Fibroblast of lung (primary cell): ENCODE measurements at regions not wholly inside any gene's neighbourhood (a gene's known extent, or its start where the extent isn't known, plus 50 kb on each side); places are given as distances from the start of the nearest gene placed in this dataset.

ENCODE experiments used
- DNase-seq, 2 donors: peaks; one replicate each; pipeline versions ENCODE4 v3.0.0 to v3.0.0-alpha.2; 2010; ENCODE audit warnings: low read depth in 2 of 2
- H2AFZ ChIP-seq: 2 replicates; pipeline ENCODE4 v1.5.1; 2012; ENCODE audit warnings: low read length, control low read depth, inconsistent platforms
- H3K27ac ChIP-seq: 2 replicates; pipeline ENCODE4 v1.5.1; 2011; ENCODE audit warnings: low read length, control low read depth; ENCODE audit not compliant: insufficient read depth
- H3K27me3 ChIP-seq: 2 replicates; pipeline ENCODE4 v1.5.1; 2011; ENCODE audit warnings: mild to moderate bottlenecking, low read length; ENCODE audit not compliant: control insufficient read depth, insufficient read depth
- H3K36me3 ChIP-seq: 2 replicates; pipeline ENCODE4 v1.5.1; 2011; ENCODE audit warnings: low read length; ENCODE audit not compliant: control insufficient read depth, insufficient read depth
- H3K4me1 ChIP-seq: 2 replicates; pipeline ENCODE4 v1.5.1; 2011; ENCODE audit warnings: low read length; ENCODE audit not compliant: control insufficient read depth, insufficient read depth; ENCODE audit errors: extremely low read depth
- H3K4me2 ChIP-seq: 2 replicates; pipeline ENCODE4 v1.5.1; 2011; ENCODE audit warnings: low read length, control low read depth; ENCODE audit not compliant: insufficient read depth; ENCODE audit errors: extremely low read depth
- H3K4me3 ChIP-seq, 4 experiments: fragments of 200-600 bp in 1 of 4; sonication (generic) in 1 of 4; replicated peaks in 1 of 4; 2 replicates each; pipeline ENCODE4 v1.5.1; 2011 to 2016; ENCODE audit warnings: low read length in 4 of 4, low read depth in 3 of 4, mild to moderate bottlenecking in 3 of 4, control low read depth in 2 of 4, inconsistent platforms in 1 of 4, mixed read lengths in 1 of 4; ENCODE audit not compliant: insufficient read depth in 1 of 4; ENCODE audit errors: control extremely low read depth in 1 of 4
- H3K79me2 ChIP-seq: 2 replicates; pipeline ENCODE4 v1.5.1; 2012; ENCODE audit warnings: mild to moderate bottlenecking, low read length, inconsistent platforms; ENCODE audit not compliant: control insufficient read depth, insufficient read depth
- H3K9ac ChIP-seq: 2 replicates; pipeline ENCODE4 v1.5.1; 2011; ENCODE audit warnings: mild to moderate bottlenecking, low read length, control low read depth; ENCODE audit not compliant: insufficient read depth
- H3K9me3 ChIP-seq: 2 replicates; pipeline ENCODE4 v1.5.1; 2012; ENCODE audit warnings: low read depth, low read length; ENCODE audit not compliant: control insufficient read depth, insufficient read depth
- H4K20me1 ChIP-seq: 2 replicates; pipeline ENCODE4 v1.5.1; 2011; ENCODE audit warnings: low read length; ENCODE audit not compliant: control insufficient read depth, insufficient read depth; ENCODE audit errors: extremely low read depth
- EZH2 ChIP-seq: IDR thresholded peaks from 2 replicates; pipeline ENCODE4 v1.5.1; 2012; ENCODE audit warnings: low read length, control low read depth, mild to moderate bottlenecking; ENCODE audit errors: missing control alignments
- TF ChIP-seq, protein P1 (sequence below), 2 donors: IDR thresholded peaks in 1 of 2; conservative IDR thresholded peaks in 1 of 2; 1 replicate in 1 of 2; 2 replicates in 1 of 2; pipeline ENCODE4 v1.5.1; 2011 to 2012; ENCODE audit warnings: low read length in 2 of 2, control low read depth in 1 of 2, inconsistent platforms in 1 of 2, low read depth in 1 of 2, mild to moderate bottlenecking in 1 of 2

DNA sequence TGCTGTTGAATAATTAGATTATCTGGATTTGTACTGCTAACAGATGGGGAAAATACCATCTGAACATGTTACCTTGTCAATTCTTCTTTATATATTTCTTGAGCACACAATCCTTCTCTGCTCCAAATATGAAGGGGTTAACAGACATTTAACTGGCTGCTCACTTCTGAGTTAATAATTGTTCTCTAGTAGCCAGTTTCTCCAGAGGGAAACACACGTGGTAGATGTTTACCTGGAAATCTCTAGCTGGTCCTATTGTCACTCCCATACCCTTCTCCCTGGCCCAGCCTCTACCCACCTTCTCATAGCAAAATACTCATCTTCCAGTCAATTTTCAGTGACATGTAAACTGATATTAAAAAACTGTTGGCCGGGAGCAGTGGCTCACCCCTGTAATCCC lies 101.5 kb upstream of the ZNF462 start:
- Histone ChIP-seq H3K27ac (no peak overlapping the region), H4K20me1 (no peaks in the 10 kb centered on the region), H3K36me3 (no peaks in the 10 kb centered on the region), H3K27me3 (no peaks in the 10 kb centered on the region), H3K4me1 (no peaks in the 10 kb centered on the region), H3K9me3 (no peaks in the 10 kb centered on the region), H2AFZ (no peak overlapping the region), H3K9ac (no peak overlapping the region), H3K79me2 (no peaks in the 10 kb centered on the region), H3K4me3 (no peak overlapping the region), H3K4me2 (no peak overlapping the region)
- DNase-seq, result no peak
- no peak for TF ChIP-seq EZH2
- TF ChIP-seq, protein P1, sequence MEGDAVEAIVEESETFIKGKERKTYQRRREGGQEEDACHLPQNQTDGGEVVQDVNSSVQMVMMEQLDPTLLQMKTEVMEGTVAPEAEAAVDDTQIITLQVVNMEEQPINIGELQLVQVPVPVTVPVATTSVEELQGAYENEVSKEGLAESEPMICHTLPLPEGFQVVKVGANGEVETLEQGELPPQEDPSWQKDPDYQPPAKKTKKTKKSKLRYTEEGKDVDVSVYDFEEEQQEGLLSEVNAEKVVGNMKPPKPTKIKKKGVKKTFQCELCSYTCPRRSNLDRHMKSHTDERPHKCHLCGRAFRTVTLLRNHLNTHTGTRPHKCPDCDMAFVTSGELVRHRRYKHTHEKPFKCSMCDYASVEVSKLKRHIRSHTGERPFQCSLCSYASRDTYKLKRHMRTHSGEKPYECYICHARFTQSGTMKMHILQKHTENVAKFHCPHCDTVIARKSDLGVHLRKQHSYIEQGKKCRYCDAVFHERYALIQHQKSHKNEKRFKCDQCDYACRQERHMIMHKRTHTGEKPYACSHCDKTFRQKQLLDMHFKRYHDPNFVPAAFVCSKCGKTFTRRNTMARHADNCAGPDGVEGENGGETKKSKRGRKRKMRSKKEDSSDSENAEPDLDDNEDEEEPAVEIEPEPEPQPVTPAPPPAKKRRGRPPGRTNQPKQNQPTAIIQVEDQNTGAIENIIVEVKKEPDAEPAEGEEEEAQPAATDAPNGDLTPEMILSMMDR (conservative IDR thresholded peaks at IDR 0.05 in 1 of 2, IDR thresholded peaks at IDR 0.05 in 1 of 2; ENCODE audit: low read depth in 1 of 2, low read length in 2 of 2), result no peak

- TF ChIP-seq EZH2, result no peak
- TF ChIP-seq, protein P1 (conservative IDR thresholded peaks at IDR 0.05 in 1 of 2, IDR thresholded peaks at IDR 0.05 in 1 of 2; ENCODE audit: low read depth in 1 of 2, low read length in 2 of 2), result no peak
- Histone ChIP-seq H3K27me3 (no peaks in the 10 kb centered on the region), H3K79me2 (no peaks in the 10 kb centered on the region), H3K36me3 (no peaks in the 10 kb centered on the region), H4K20me1 (no peaks in the 10 kb centered on the region), H3K4me1 (no peaks in the 10 kb centered on the region), H2AFZ (no peak overlapping the region), H3K4me3 (no peak overlapping the region), H3K27ac (no peak overlapping the region), H3K9me3 (no peaks in the 10 kb centered on the region), H3K9ac (no peak overlapping the region), H3K4me2 (no peak overlapping the region)
- DNase-seq, result no peak
These were observed 96.3 kb upstream of the ZNF462 start for GRCh38 chr9:106766616-106767015.

GRCh38 chr9:106769331-106769730 lies 93.6 kb upstream of the ZNF462 start:
- no peaks in the 10 kb centered on the region for H4K20me1 ChIP-seq
- no peaks in the 10 kb centered on the region for H3K9me3 ChIP-seq
- H3K9ac ChIP-seq, result no peak overlapping the region
- no peak for TF ChIP-seq EZH2
- TF ChIP-seq, protein P1 (conservative IDR thresholded peaks at IDR 0.05 in 1 of 2, IDR thresholded peaks at IDR 0.05 in 1 of 2; ENCODE audit: low read depth in 1 of 2, low read length in 2 of 2), result no peak
- H3K27ac ChIP-seq, result no peak overlapping the region
- no peaks in the 10 kb centered on the region for H3K27me3 ChIP-seq
- H3K4me2 ChIP-seq, result no peak overlapping the region
- H3K4me3 ChIP-seq, result no peak overlapping the region
- no peaks in the 10 kb centered on the region for H3K4me1 ChIP-seq
- no peak overlapping the region for H2AFZ ChIP-seq
- H3K79me2 ChIP-seq, result no peaks in the 10 kb centered on the region
- H3K36me3 ChIP-seq, result no peaks in the 10 kb centered on the region
- DNase-seq, result no peak
